MG63 (cell line): ENCODE measurements at regions not wholly inside any gene's neighbourhood (a gene's known extent, or its start where the extent isn't known, plus 50 kb on each side); places are given as distances from the start of the nearest gene placed in this dataset.

Experiments used
- DNase-seq: peaks from one replicate; pipeline ENCODE4 v3.0.0-alpha.2; 2020
- H3K27me3 ChIP-seq: fragments of 250-450 bp; sonication (Bioruptor Pico); 2 replicates; pipeline ENCODE4 v1.5.1; 2020; ENCODE audit warnings: mild to moderate bottlenecking, moderate library complexity
- H3K36me3 ChIP-seq: fragments of 250-450 bp; sonication (Bioruptor Pico); 2 replicates; pipeline ENCODE4 v1.5.1; 2020; ENCODE audit warnings: mild to moderate bottlenecking, moderate library complexity
- H3K4me3 ChIP-seq: fragments of 250-450 bp; sonication (Bioruptor Pico); 2 replicates; pipeline ENCODE4 v1.5.1; 2020; ENCODE audit warnings: mild to moderate bottlenecking, moderate library complexity
- H3K9me3 ChIP-seq: fragments of 250-450 bp; sonication (Bioruptor Pico); 2 replicates; pipeline ENCODE4 v1.5.1; 2020; ENCODE audit warnings: mild to moderate bottlenecking, moderate library complexity

GRCh38 chr1:20432341-20432740, 53.7 kb downstream of the CAMK2N1 start:
- Histone ChIP-seq H3K36me3 (no peaks in the 10 kb centered on the region), H3K4me3 (no peak overlapping the region), H3K9me3 (no peaks in the 10 kb centered on the region), H3K27me3 (no peaks in the 10 kb centered on the region)
- DNase-seq: no peak

GRCh38 chr1:20431176-20431460, 54.9 kb downstream of the CAMK2N1 start:
- H3K27me3 ChIP-seq: no peaks in the 10 kb centered on the region
- no peaks in the 10 kb centered on the region for H3K9me3 ChIP-seq
- DNase-seq: no peak
- H3K4me3 ChIP-seq: no peak overlapping the region
- no peaks in the 10 kb centered on the region for H3K36me3 ChIP-seq

- no peak overlapping the region for H3K4me3 ChIP-seq
- no peaks in the 10 kb centered on the region for H3K27me3 ChIP-seq
- peak; percentile 10 for DNase-seq
- H3K36me3 ChIP-seq: no peaks in the 10 kb centered on the region
- H3K9me3 ChIP-seq: 0 out of 2 replicates have a peak, but pooled peaks cover 2% of the 10 kb centered on the region
Observed at GRCh38 chr1:20430355-20431175, 55.4 kb downstream of the CAMK2N1 start.

GRCh38 chr1:20429296-20429695, 56.7 kb downstream of the CAMK2N1 start:
- no peaks in the 10 kb centered on the region for H3K27me3 ChIP-seq
- H3K4me3 ChIP-seq: no peak overlapping the region
- DNase-seq: no peak
- H3K9me3 ChIP-seq: peaks cover 9% of the 10 kb centered on the region; the same call in 1 of the 2 replicates
- no peaks in the 10 kb centered on the region for H3K36me3 ChIP-seq

GRCh38 chr1:20428841-20429240, 57.2 kb downstream of the CAMK2N1 start:
- Histone ChIP-seq H3K27me3 (no peaks in the 10 kb centered on the region), H3K36me3 (no peaks in the 10 kb centered on the region), H3K4me3 (no peak overlapping the region), H3K9me3 (peaks cover 13% of the 10 kb centered on the region)
- DNase-seq: no peak

- Histone ChIP-seq H3K4me3 (no peak overlapping the region), H3K36me3 (no peaks in the 10 kb centered on the region), H3K27me3 (no peaks in the 10 kb centered on the region), H3K9me3 (peaks cover 30% of the 10 kb centered on the region)
- peak; percentile 63 for DNase-seq
Observed at GRCh38 chr1:20426923-20427322, 59.1 kb downstream of the CAMK2N1 start.

GRCh38 chr1:20426371-20426770, 59.6 kb downstream of the CAMK2N1 start:
- no peaks in the 10 kb centered on the region for H3K27me3 ChIP-seq
- DNase-seq: no peak
- no peaks in the 10 kb centered on the region for H3K36me3 ChIP-seq
- H3K9me3 ChIP-seq: peaks cover 30% of the 10 kb centered on the region
- no peak overlapping the region for H3K4me3 ChIP-seq

- no peak for DNase-seq
- Histone ChIP-seq H3K27me3 (no peaks in the 10 kb centered on the region), H3K9me3 (peaks cover 36% of the 10 kb centered on the region), H3K36me3 (no peaks in the 10 kb centered on the region), H3K4me3 (no peak overlapping the region)
Observed at GRCh38 chr1:20425622-20426021, 60.4 kb downstream of the CAMK2N1 start.

GRCh38 chr1:20423169-20423795, 62.7 kb downstream of the CAMK2N1 start:
- Histone ChIP-seq H3K27me3 (no peaks in the 10 kb centered on the region), H3K9me3 (peaks cover 36% of the 10 kb centered on the region), H3K4me3 (no peak overlapping the region), H3K36me3 (no peaks in the 10 kb centered on the region)
- DNase-seq: no peak

GRCh38 chr1:20421441-20421840, 64.6 kb downstream of the CAMK2N1 start:
- DNase-seq: no peak
- H3K36me3 ChIP-seq: no peaks in the 10 kb centered on the region
- no peak overlapping the region for H3K4me3 ChIP-seq
- no peaks in the 10 kb centered on the region for H3K27me3 ChIP-seq
- H3K9me3 ChIP-seq: peaks cover 36% of the 10 kb centered on the region

- Histone ChIP-seq H3K4me3 (no peak overlapping the region), H3K9me3 (peaks cover 10% of the 10 kb centered on the region), H3K36me3 (no peaks in the 10 kb centered on the region), H3K27me3 (no peaks in the 10 kb centered on the region; the same call in 1 of the 2 replicates)
- DNase-seq: no peak
Observed at GRCh38 chr1:20417581-20417980, 68.4 kb downstream of the CAMK2N1 start.

- DNase-seq: peak; percentile 77
- no peaks in the 10 kb centered on the region for H3K36me3 ChIP-seq
- peaks cover 6% of the 10 kb centered on the region for H3K9me3 ChIP-seq
- no peaks in the 10 kb centered on the region; the same call in 1 of the 2 replicates for H3K27me3 ChIP-seq
- H3K4me3 ChIP-seq: no peak overlapping the region
Observed at GRCh38 chr1:20416706-20417105, 69.3 kb downstream of the CAMK2N1 start.

GRCh38 chr1:20413776-20414140, 72.3 kb downstream of the CAMK2N1 start:
- no peaks in the 10 kb centered on the region for H3K36me3 ChIP-seq
- no peaks in the 10 kb centered on the region; the same call in 1 of the 2 replicates for H3K27me3 ChIP-seq
- no peak for DNase-seq
- H3K9me3 ChIP-seq: no peaks in the 10 kb centered on the region
- H3K4me3 ChIP-seq: no peak overlapping the region

GRCh38 chr1:20413136-20413775, 72.8 kb downstream of the CAMK2N1 start:
- Histone ChIP-seq H3K27me3 (no peaks in the 10 kb centered on the region; the same call in 1 of the 2 replicates), H3K9me3 (no peaks in the 10 kb centered on the region), H3K36me3 (no peaks in the 10 kb centered on the region), H3K4me3 (no peak overlapping the region)
- DNase-seq: peak; percentile 89

GRCh38 chr1:20411196-20411980, 74.6 kb downstream of the CAMK2N1 start:
- Histone ChIP-seq H3K36me3 (no peaks in the 10 kb centered on the region), H3K27me3 (no peaks in the 10 kb centered on the region; the same call in 1 of the 2 replicates), H3K9me3 (no peaks in the 10 kb centered on the region), H3K4me3 (no peak overlapping the region)
- peak; percentile 99 for DNase-seq

- Histone ChIP-seq H3K27me3 (no peaks in the 10 kb centered on the region; the same call in 1 of the 2 replicates), H3K9me3 (no peaks in the 10 kb centered on the region), H3K4me3 (no peak overlapping the region), H3K36me3 (no peaks in the 10 kb centered on the region)
- no peak for DNase-seq
Observed at GRCh38 chr1:20410503-20410902, 75.5 kb downstream of the CAMK2N1 start.

GRCh38 chr1:20409971-20410370, 76.0 kb downstream of the CAMK2N1 start:
- Histone ChIP-seq H3K4me3 (no peak overlapping the region), H3K27me3 (no peaks in the 10 kb centered on the region; the same call in 1 of the 2 replicates), H3K36me3 (no peaks in the 10 kb centered on the region), H3K9me3 (no peaks in the 10 kb centered on the region)
- DNase-seq: no peak
